ENCODE measurements at regions not wholly inside any gene's neighbourhood (a gene's known extent, or its start where the extent isn't known, plus 50 kb on each side); places are given as distances from the start of the nearest gene placed in this dataset.

GRCh38 chr18:67615876-67616275 is 99.4 kb upstream of the DSEL start:
- WGBS (ENCODE audit: low lambda C conversion rate, missing lambda C conversion rate) = 96% methylated on average over 3 of the region's 3 CpGs
- no peaks in the 10 kb centered on the region for H3K4me1 ChIP-seq (ENCODE audit: insufficient read depth)
- no peak for DNase-seq (ENCODE audit: low spot score)

GRCh38 chr18:67613731-67614130 is 97.2 kb upstream of the DSEL start:
- H4K20me1 ChIP-seq (ENCODE audit: insufficient read depth, poor library complexity, severe bottlenecking) = no peaks in the 10 kb centered on the region
- H3K4me1 ChIP-seq (ENCODE audit: insufficient read depth) = no peaks in the 10 kb centered on the region
- H3K79me2 ChIP-seq = no peaks in the 10 kb centered on the region
- no peaks in the 10 kb centered on the region for H3K9me2 ChIP-seq (replicated peaks; ENCODE audit: insufficient read depth)
- 82% methylated on average over 5 of the region's 5 CpGs for WGBS (ENCODE audit: low lambda C conversion rate, missing lambda C conversion rate)
- no peaks in the 10 kb centered on the region for H3K36me3 ChIP-seq (replicated peaks; ENCODE audit: insufficient read depth, low read depth)
- H3K27me3 ChIP-seq = no peaks in the 10 kb centered on the region
- H3K4me2 ChIP-seq = no peak overlapping the region
- no peaks in the 10 kb centered on the region for H3K9me3 ChIP-seq (ENCODE audit: low read depth)
- TF ChIP-seq EZH2phosphoT487 (IDR thresholded peaks at IDR 0.05; ENCODE audit: low read depth, severe bottlenecking, unreplicated experiment) (no peak), EZH2 (IDR thresholded peaks at IDR 0.05; ENCODE audit: borderline replicate concordance) (no peak), CTCF (IDR thresholded peaks at IDR 0.05; ENCODE audit: poor library complexity) (no peak)
- no peak overlapping the region for H3K27ac ChIP-seq
- DNase-seq (ENCODE audit: low spot score) = no peak
- no peak overlapping the region for H3K4me3 ChIP-seq
- H2AFZ ChIP-seq = no peak overlapping the region

More at GRCh38 chr18:67615876-67616275, 99.4 kb upstream of the DSEL start:
- Histone ChIP-seq H3K4me2 (no peak overlapping the region), H3K9me3 (ENCODE audit: low read depth) (no peaks in the 10 kb centered on the region), H3K27me3 (no peaks in the 10 kb centered on the region), H2AFZ (no peak overlapping the region), H4K20me1 (ENCODE audit: insufficient read depth, poor library complexity, severe bottlenecking) (no peaks in the 10 kb centered on the region), H3K4me3 (no peak overlapping the region), H3K27ac (no peak overlapping the region), H3K79me2 (no peaks in the 10 kb centered on the region), H3K9me2 (replicated peaks; ENCODE audit: insufficient read depth) (no peaks in the 10 kb centered on the region), H3K36me3 (replicated peaks; ENCODE audit: insufficient read depth, low read depth) (no peaks in the 10 kb centered on the region)
- TF ChIP-seq EZH2phosphoT487 (IDR thresholded peaks at IDR 0.05; ENCODE audit: low read depth, severe bottlenecking, unreplicated experiment) (no peak), EZH2 (IDR thresholded peaks at IDR 0.05; ENCODE audit: borderline replicate concordance) (no peak), CTCF (IDR thresholded peaks at IDR 0.05; ENCODE audit: poor library complexity) (no peak)

GRCh38 chr18:67612281-67612680 is 95.8 kb upstream of the DSEL start:
- H3K27me3 ChIP-seq = no peaks in the 10 kb centered on the region
- no peaks in the 10 kb centered on the region for H3K79me2 ChIP-seq
- H3K4me3 ChIP-seq = no peak overlapping the region
- no peaks in the 10 kb centered on the region for H3K9me3 ChIP-seq (ENCODE audit: low read depth)
- no peak overlapping the region for H3K4me2 ChIP-seq
- H2AFZ ChIP-seq = no peak overlapping the region
- no peaks in the 10 kb centered on the region for H4K20me1 ChIP-seq (ENCODE audit: insufficient read depth, poor library complexity, severe bottlenecking)
- 96% methylated on average over 1 of the region's 1 CpG for WGBS (ENCODE audit: low lambda C conversion rate, missing lambda C conversion rate)
- no peaks in the 10 kb centered on the region for H3K9me2 ChIP-seq (replicated peaks; ENCODE audit: insufficient read depth)
- H3K4me1 ChIP-seq (ENCODE audit: insufficient read depth) = no peaks in the 10 kb centered on the region
- H3K36me3 ChIP-seq (replicated peaks; ENCODE audit: insufficient read depth, low read depth) = no peaks in the 10 kb centered on the region
- no peak overlapping the region for H3K27ac ChIP-seq
- no peak for TF ChIP-seq CTCF (IDR thresholded peaks at IDR 0.05; ENCODE audit: poor library complexity)
- no peak for TF ChIP-seq EZH2phosphoT487 (IDR thresholded peaks at IDR 0.05; ENCODE audit: low read depth, severe bottlenecking, unreplicated experiment)
- no peak for TF ChIP-seq EZH2 (IDR thresholded peaks at IDR 0.05; ENCODE audit: borderline replicate concordance)
- no peak for DNase-seq (ENCODE audit: low spot score)

Measured in hepatocyte (in vitro differentiated cells).